ENCODE measurements at regions not wholly inside any gene's neighbourhood (a gene's known extent, or its start where the extent isn't known, plus 50 kb on each side); places are given as distances from the start of the nearest gene placed in this dataset.

DNA sequence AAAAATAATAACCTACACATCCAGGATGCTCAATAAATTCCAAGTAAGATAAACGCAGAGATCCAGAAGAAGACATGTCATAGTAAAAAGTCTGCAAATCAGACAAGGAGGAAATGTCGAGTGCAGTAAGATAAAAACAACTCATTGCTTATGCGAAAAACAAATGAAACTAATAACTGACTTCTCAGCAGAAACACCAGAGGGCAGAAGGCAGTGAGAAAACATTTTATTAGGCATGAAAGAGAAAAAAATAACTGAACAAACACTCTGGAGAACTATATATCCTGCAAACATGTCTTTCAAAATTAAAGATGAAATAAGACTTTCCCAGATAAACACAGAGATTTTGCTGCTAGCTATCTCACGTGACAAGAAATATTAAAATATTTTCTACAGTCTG lies 201.3 kb upstream of the CTSO start:
- H2AFZ ChIP-seq (ENCODE audit: low read depth, low read length, severe bottlenecking) = no peak overlapping the region
- no peak overlapping the region for H3K4me2 ChIP-seq (ENCODE audit: low read depth, low read length, poor library complexity, severe bottlenecking)

GRCh38 chr4:156146571-156146970 lies 192.9 kb upstream of the CTSO start:
- Histone ChIP-seq H3K79me2 (ENCODE audit: insufficient read depth, low read length) (no peaks in the 10 kb centered on the region), H3K9ac (ENCODE audit: low read length) (no peak overlapping the region), H3K36me3 (ENCODE audit: low read length) (no peaks in the 10 kb centered on the region), H3F3A (ENCODE audit: insufficient read depth) (no peaks in the 10 kb centered on the region), H3K4me2 (ENCODE audit: low read depth, low read length, poor library complexity, severe bottlenecking) (no peak overlapping the region), H3K9me2 (replicated peaks; ENCODE audit: insufficient read depth, low read length) (no peaks in the 10 kb centered on the region), H3K27ac (ENCODE audit: low read depth, low read length) (no peak overlapping the region), H3K4me3 (ENCODE audit: insufficient read depth, low read length, poor library complexity, severe bottlenecking) (no peak overlapping the region), H4K20me1 (ENCODE audit: low read depth, low read length) (no peaks in the 10 kb centered on the region), H2AFZ (ENCODE audit: low read depth, low read length, severe bottlenecking) (no peak overlapping the region), H3K27me3 (ENCODE audit: low read length) (no peaks in the 10 kb centered on the region), H3K9me3 (ENCODE audit: insufficient read depth, low read length) (no peaks in the 10 kb centered on the region)
- TF ChIP-seq CTCF (IDR thresholded peaks at IDR 0.05; ENCODE audit: insufficient read depth, low read length, poor library complexity, severe bottlenecking) (no peak), EZH2phosphoT487 (conservative IDR thresholded peaks at IDR 0.05; ENCODE audit: low read length) (no peak)

More for the DNA sequence above, 201.3 kb upstream of the CTSO start:
- H3K4me3 ChIP-seq (ENCODE audit: insufficient read depth, low read length, poor library complexity, severe bottlenecking) = no peak overlapping the region
- H3K9ac ChIP-seq (ENCODE audit: low read length) = no peak overlapping the region
- H3K9me2 ChIP-seq (replicated peaks; ENCODE audit: insufficient read depth, low read length) = no peaks in the 10 kb centered on the region
- no peaks in the 10 kb centered on the region for H3K9me3 ChIP-seq (ENCODE audit: insufficient read depth, low read length)
- H3K36me3 ChIP-seq (ENCODE audit: low read length) = no peaks in the 10 kb centered on the region
- no peak overlapping the region for H3K27ac ChIP-seq (ENCODE audit: low read depth, low read length)
- H3F3A ChIP-seq (ENCODE audit: insufficient read depth) = no peaks in the 10 kb centered on the region
- H3K27me3 ChIP-seq (ENCODE audit: low read length) = no peaks in the 10 kb centered on the region
- TF ChIP-seq CTCF (IDR thresholded peaks at IDR 0.05; ENCODE audit: insufficient read depth, low read length, poor library complexity, severe bottlenecking) (no peak), EZH2phosphoT487 (conservative IDR thresholded peaks at IDR 0.05; ENCODE audit: low read length) (no peak)
- H4K20me1 ChIP-seq (ENCODE audit: low read depth, low read length) = no peaks in the 10 kb centered on the region
- H3K79me2 ChIP-seq (ENCODE audit: insufficient read depth, low read length) = no peaks in the 10 kb centered on the region

- Histone ChIP-seq H3K27me3 (ENCODE audit: low read length) (no peaks in the 10 kb centered on the region), H3K9ac (ENCODE audit: low read length) (no peak overlapping the region), H3K9me3 (ENCODE audit: insufficient read depth, low read length) (no peaks in the 10 kb centered on the region), H3K4me3 (ENCODE audit: insufficient read depth, low read length, poor library complexity, severe bottlenecking) (no peak overlapping the region), H3K36me3 (ENCODE audit: low read length) (no peaks in the 10 kb centered on the region), H4K20me1 (ENCODE audit: low read depth, low read length) (no peaks in the 10 kb centered on the region), H2AFZ (ENCODE audit: low read depth, low read length, severe bottlenecking) (no peak overlapping the region), H3F3A (ENCODE audit: insufficient read depth) (no peaks in the 10 kb centered on the region), H3K4me2 (ENCODE audit: low read depth, low read length, poor library complexity, severe bottlenecking) (no peak overlapping the region), H3K27ac (ENCODE audit: low read depth, low read length) (no peak overlapping the region), H3K79me2 (ENCODE audit: insufficient read depth, low read length) (no peaks in the 10 kb centered on the region), H3K9me2 (replicated peaks; ENCODE audit: insufficient read depth, low read length) (no peaks in the 10 kb centered on the region)
- TF ChIP-seq EZH2phosphoT487 (conservative IDR thresholded peaks at IDR 0.05; ENCODE audit: low read length) (no peak), CTCF (IDR thresholded peaks at IDR 0.05; ENCODE audit: insufficient read depth, low read length, poor library complexity, severe bottlenecking) (no peak)
These were observed 191.3 kb upstream of the CTSO start for GRCh38 chr4:156144961-156145360.
